SK-N-MC (cell line): ENCODE measurements at regions not wholly inside any gene's neighbourhood (a gene's known extent, or its start where the extent isn't known, plus 50 kb on each side); places are given as distances from the start of the nearest gene placed in this dataset.

Source experiments
- EZH2 ChIP-seq: fragments of 200-600 bp; sonication (generic); IDR thresholded peaks from one replicate; pipeline ENCODE4 v1.6.1; 2017; ENCODE audit warnings: antibody characterized with exemption
- POLR2AphosphoS5 ChIP-seq: IDR thresholded peaks from 2 replicates; pipeline ENCODE4 v1.6.1; 2012; ENCODE audit warnings: mild to moderate bottlenecking, low read depth, low read length, borderline replicate concordance

- TF ChIP-seq EZH2 (no peak), POLR2AphosphoS5 (no peak)
Observed at GRCh38 chr1:106680216-106680615, 376.3 kb upstream of the PRMT6 start.
